ENCODE measurements at regions not wholly inside any gene's neighbourhood (a gene's known extent, or its start where the extent isn't known, plus 50 kb on each side); places are given as distances from the start of the nearest gene placed in this dataset.
"Not testable (repeated sequence)": the region's sequence is repeated elsewhere in the genome, so short reads cannot be mapped to it uniquely, and the experiment has no call there.

GRCh38 chr5:17034992-17035391 is 98.9 kb upstream of the MYO10 start:
- not testable (repeated sequence) for DNase-seq (ENCODE audit: low read depth)

GRCh38 chr5:17037751-17038150 is 101.7 kb upstream of the MYO10 start:
- DNase-seq (ENCODE audit: low read depth), result peak; percentile 48

DNA sequence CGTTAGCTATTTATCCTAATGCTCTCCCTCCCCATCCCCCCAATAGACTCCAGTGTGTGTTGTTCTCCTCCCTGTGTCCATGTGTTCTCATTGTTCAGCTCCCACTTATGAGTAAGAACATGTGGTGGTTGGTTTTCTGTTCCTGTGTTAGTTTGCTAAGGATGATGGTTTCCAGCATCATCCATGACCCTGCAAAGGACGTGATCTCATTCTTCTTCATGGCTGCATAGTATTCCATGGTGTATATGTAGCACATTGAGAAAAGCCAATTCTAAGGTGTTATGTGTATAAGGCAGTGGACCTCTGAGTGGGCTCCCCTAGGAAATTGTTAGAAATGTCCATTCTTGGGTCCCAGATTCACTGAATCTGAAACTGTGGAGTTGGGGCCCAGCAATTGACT is 103.1 kb upstream of the MYO10 start:
- DNase-seq (ENCODE audit: low read depth), result no peak

- DNase-seq (ENCODE audit: low read depth), result no peak
These were observed 106.0 kb upstream of the MYO10 start for GRCh38 chr5:17042041-17042440.

DNA sequence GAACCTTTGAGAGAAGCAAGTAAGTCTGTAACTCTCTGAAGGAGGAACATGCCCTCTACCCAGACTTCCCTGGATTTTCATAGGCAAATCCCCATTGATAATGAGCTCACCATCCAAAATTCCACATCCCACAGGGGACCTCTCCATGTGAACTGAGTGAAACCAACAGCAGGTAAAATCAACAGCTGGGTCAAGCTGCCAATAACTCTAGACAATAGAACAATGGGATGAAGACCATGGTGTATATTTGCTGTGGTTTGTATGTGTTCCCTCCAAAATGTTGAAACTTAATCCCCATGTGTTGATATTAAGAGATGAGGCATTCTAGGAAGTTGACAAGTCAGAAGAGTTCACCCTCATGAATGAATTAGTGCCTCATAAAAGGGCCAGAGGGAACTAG is 110.2 kb upstream of the MYO10 start:
- no peak for DNase-seq (ENCODE audit: low read depth)

DNA sequence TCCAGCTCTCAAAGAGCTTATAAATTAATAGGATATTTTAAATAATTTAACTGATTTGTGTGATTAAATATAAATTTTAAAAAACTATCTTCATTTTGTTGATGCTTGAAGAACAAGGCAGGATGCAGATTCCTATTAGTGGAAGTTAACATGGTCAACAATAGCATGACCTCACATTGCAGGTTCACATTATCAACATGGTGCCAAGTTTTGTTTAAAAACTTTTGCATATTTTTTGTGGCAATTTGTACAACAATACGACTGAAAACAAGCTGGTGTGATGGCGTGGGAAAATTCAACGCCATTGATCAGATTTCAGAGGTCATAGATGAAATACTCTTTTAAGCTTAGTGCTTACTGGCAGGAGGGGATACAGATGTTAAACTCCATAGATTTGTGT is 114.1 kb upstream of the MYO10 start:
- no peak for DNase-seq (ENCODE audit: low read depth)

GRCh38 chr5:17054911-17055310 is 118.8 kb upstream of the MYO10 start:
- no peak for DNase-seq (ENCODE audit: low read depth)

GRCh38 chr5:17056141-17056631 is 120.1 kb upstream of the MYO10 start:
- DNase-seq (ENCODE audit: low read depth), result peak; percentile 28

DNA sequence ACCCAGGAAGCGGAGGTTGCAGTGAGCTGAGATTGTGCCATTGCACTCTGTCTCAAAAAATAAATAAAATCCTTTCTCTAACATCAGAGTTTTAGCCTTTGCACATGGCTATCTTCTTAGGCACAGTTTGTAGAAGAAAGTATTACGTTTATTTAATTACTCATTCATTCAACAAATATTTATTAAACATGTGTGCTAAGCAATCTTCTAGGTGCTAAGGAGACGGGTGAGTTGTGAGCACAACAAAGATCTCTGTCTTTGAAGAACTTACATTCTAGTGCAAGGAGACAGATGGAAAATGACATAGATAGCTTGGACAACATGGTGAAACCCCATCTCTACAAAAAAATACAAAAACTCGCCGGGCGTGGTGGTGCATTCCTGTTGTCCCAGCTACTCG is 122.3 kb upstream of the MYO10 start:
- DNase-seq (ENCODE audit: low read depth), result no peak

- no peak for DNase-seq (ENCODE audit: low read depth)
These were observed 125.9 kb upstream of the MYO10 start for GRCh38 chr5:17061973-17062470.

DNA sequence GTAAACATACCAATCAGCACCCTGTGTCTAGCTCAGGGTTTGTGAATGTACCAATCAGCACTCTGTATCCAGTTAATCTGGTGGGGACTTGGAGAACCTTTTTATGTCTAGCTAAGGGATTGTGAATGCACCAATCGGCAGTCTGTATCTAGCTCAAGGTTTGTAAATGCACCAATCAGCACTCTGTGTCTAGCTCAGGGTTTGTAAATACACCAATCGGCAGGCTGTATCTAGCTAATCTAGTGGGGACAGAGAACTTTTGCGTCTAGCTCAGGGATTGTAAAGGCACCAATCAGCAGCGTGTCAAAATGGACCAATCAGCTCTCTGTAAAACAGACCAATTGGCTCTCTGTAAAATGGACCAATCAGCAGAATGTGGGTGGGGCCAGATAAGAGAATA is 126.7 kb upstream of the MYO10 start:
- DNase-seq (ENCODE audit: low read depth), result not testable (repeated sequence)

DNA sequence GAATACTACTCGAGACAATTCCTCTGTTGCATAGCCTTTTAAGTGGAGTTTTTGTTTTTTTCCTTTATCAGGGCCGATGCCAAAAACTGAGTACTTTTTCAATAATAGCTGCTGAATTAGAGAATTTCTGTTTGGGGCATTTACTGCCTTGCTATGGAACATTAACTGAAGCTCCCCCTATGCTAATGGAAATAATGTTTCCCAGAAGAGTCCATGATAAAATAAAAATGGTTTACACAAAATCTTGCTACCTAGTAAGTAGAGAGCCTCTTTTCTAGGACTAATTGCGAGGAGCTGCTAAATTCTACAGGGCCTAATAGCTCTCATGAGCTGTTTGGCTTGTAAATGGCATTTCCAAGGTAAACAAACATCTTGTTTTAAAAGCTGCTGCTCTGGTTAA is 128.2 kb upstream of the MYO10 start:
- no peak for DNase-seq (ENCODE audit: low read depth)

- no peak for DNase-seq (ENCODE audit: low read depth)
These were observed 129.4 kb upstream of the MYO10 start for GRCh38 chr5:17065458-17065857.

DNA sequence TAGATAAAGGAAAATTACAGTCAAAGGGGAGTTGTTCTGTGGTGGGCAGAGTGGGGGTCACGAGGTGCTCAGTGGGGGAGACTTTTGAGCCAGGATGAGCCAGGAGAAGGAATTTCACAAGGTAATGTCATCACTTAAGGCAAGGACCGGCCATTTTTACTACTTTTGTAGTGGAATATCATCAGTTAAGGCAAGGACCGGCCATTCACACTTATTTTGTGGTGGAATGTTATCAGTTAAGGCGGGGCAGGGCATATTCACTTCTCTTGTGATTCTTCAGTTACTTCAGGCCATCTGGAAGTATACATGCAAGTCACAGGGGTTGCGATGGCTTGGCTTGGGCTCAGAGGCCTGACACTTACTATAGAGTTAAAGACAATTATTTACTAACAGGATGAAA is 129.9 kb upstream of the MYO10 start:
- DNase-seq (ENCODE audit: low read depth), result not testable (repeated sequence)

DNA sequence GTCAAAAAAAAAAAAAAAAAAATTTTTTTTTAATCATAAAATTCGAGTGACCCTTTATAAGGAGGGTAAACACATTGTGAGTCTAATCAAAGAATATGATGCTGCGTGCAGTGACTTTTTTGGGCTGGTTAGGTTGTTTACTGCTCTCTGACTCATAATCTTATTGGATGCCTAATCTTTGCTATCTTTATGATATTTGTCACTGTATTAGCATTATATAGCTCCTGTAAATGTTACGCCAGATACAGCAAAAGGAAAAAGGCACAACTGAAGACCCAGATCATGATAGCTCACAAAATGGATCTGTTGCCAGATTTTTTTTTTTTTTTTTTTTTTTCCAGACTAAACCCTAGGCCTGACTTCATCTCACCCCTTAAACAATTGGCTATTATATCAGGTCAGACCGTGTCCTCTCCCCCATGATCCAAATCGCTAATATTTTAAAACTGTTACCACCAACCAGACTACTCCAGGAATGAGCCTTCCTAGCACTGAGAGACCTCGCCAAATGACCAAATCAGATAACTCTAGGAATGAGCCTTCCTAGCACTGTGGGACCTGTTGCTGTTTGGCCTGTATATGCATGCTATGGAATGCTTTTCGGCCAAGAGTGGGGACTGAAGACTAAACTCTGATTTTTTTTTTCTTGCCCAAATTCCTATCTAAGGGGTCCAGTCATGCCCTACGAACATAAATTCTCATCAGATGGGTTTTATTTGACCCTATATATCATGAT is 131.7 kb upstream of the MYO10 start:
- DNase-seq (ENCODE audit: low read depth), result no peak

- DNase-seq (ENCODE audit: low read depth), result no peak
These were observed 134.0 kb upstream of the MYO10 start for GRCh38 chr5:17069995-17070511.

DNA sequence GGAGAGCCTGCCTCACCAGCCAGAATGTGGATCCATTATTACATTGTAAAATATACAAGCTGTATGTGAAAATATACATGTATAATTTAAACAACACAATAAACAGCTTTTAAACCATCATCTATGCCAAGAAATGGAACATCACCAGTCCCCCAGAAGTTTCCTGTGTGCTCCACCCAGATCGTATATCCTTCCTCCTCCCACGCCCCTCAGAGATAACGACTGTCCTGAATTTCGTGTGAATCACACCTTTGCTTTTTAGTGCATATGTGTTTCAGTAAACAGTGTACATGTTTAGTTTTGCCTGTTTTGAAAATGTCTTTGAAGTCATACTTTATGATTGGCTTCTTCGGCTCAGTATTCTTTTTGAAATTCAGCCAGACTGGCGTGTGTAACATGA is 134.6 kb upstream of the MYO10 start:
- no peak for DNase-seq (ENCODE audit: low read depth)

GRCh38 chr5:17075236-17075635 is 139.1 kb upstream of the MYO10 start:
- no peak for DNase-seq (ENCODE audit: low read depth)

DNA sequence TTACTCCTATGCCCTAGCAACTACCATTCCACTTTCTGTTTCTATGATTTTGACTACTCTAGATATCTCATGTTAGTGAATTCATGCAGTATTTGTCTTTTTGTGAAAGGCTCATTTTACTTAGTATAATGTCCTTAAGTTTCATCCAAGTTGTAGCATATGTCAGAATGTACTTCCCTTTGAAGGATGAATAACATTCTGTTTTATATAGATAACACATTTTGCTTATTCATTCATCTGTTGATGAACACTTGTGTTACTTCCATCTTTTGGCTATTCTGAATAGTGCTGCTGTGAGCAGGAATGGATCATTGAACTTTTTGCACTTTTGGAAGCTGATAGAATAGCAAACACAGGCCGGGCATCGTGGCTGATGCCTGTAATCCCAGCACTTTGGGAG is 140.2 kb upstream of the MYO10 start:
- DNase-seq (ENCODE audit: low read depth), result no peak

- DNase-seq (ENCODE audit: low read depth), result no peak
These were observed 139.8 kb upstream of the BASP1 start for GRCh38 chr5:17077440-17078233.

DNA sequence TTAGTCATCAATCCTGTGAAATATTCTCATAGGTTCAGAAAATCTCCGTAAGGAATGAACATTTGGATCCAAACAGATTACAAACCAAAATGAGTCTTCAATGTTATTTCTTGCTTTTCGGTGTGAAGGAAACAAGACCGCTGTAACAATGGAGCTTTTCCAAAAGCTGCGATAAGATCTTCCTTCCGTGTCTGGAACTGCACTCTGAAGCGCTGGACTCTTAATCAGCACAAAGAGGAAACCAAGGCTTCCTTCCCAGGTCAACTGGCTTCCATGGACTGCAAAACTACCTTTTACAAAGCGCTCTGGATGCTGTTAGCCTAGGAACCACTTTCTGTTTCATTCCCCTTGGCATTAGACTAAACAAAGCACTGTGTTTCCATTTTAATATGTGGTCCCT is 137.9 kb upstream of the BASP1 start:
- DNase-seq (ENCODE audit: low read depth), result no peak

DNA sequence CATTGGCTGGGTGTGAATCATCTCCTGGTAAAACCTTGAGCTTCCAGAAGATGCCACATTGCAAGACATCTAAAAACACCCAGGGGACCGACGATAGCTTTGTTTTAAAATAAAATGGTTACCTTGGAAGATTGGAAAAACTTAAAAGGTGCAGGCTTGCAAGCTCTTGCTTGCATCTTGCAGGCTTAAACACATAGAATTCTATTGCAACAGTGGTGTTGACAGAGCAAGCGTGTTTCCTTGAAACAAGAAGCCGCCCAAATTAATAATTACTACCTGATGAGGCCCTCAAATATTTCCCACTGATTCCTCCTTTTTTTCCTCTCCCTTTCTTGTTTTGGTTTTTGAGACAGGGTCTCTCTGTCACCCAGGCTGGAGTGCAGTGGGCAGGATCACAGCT is 137.1 kb upstream of the BASP1 start:
- no peak for DNase-seq (ENCODE audit: low read depth)

DNA sequence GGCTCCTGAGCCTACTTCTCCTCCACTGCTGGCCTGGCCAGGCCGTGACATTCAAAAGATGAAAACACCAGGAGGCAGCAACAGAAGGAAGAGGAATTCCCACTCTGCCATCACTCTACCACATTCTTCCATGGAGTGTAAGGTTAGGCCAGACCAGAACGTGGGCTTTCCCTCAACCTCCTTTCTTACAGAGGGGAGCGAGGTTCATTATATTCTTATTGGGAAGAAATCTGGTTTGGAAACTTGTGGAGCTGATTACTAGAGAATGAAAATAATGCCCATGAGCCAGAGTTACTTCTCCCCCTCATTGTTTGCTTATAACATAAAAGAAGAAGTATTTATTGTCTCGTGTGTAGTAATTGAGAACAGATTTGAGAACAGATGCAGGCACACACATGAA is 136.3 kb upstream of the BASP1 start:
- no peak for DNase-seq (ENCODE audit: low read depth)

Data from iris pigment epithelial cell (primary cell).